ENCODE measurements at regions not wholly inside any gene's neighbourhood (a gene's known extent, or its start where the extent isn't known, plus 50 kb on each side); places are given as distances from the start of the nearest gene placed in this dataset.

DNA sequence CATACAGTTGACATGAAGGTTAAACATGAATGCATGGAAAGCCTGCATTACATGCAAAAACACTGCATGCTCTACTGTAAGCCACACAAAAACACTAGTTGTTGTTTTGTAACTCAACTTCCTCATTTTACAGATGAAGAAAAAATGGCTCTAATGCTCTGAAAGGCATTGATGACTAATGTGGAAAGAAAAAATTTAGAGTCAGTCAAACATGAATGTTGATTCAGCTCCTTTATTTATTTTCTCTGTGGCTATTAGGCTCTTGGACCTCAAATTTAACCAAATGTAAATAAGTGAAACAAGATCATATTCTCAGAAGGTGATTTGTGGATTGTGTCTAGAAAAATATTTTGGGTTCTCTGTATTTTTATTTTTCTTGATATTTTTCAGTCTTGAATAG lies 336.7 kb upstream of the ZNF717 start:
- H3K4me3 Mint-ChIP-seq = no peak overlapping the region

DNA sequence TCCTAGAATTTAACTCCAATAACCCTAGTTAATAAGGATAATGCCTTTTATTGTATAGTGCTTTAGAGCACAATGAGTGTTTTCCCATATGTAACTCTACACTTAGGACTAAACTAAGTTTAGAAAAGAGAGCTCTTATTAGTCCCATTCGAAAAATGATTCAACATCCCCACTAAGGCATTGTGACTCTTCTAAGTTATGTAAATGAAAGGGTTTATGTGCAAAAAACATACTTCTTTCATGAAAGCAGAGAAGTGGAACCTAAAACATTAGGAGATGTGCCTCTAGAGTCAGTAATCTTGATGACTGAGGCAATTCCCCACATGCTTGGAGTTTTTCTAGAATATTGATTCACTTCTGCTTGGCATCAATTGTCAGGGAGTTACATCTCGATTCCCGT lies 344.1 kb upstream of the ZNF717 start:
- Mint-ChIP-seq H3K27me3 (no peaks in the 10 kb centered on the region), H3K36me3 (ENCODE audit: low read depth) (no peaks in the 10 kb centered on the region), H3K4me3 (no peak overlapping the region), H3K27ac (no peak overlapping the region), H3K4me1 (no peaks in the 10 kb centered on the region)
- ATAC-seq = no peak
- H3K9me3 ChIP-seq (ENCODE audit: control insufficient read depth, low read length, poor library complexity, severe bottlenecking) = no peaks in the 10 kb centered on the region
- no peak for DNase-seq

More for the DNA sequence above, 336.7 kb upstream of the ZNF717 start:
- DNase-seq (no peak), ATAC-seq (no peak)
- H3K27me3 Mint-ChIP-seq = no peaks in the 10 kb centered on the region
- no peaks in the 10 kb centered on the region for H3K9me3 ChIP-seq (ENCODE audit: control insufficient read depth, low read length, poor library complexity, severe bottlenecking)
- H3K4me1 Mint-ChIP-seq = no peaks in the 10 kb centered on the region
- H3K36me3 Mint-ChIP-seq (ENCODE audit: low read depth) = no peaks in the 10 kb centered on the region
- H3K27ac Mint-ChIP-seq = no peak overlapping the region

DNA sequence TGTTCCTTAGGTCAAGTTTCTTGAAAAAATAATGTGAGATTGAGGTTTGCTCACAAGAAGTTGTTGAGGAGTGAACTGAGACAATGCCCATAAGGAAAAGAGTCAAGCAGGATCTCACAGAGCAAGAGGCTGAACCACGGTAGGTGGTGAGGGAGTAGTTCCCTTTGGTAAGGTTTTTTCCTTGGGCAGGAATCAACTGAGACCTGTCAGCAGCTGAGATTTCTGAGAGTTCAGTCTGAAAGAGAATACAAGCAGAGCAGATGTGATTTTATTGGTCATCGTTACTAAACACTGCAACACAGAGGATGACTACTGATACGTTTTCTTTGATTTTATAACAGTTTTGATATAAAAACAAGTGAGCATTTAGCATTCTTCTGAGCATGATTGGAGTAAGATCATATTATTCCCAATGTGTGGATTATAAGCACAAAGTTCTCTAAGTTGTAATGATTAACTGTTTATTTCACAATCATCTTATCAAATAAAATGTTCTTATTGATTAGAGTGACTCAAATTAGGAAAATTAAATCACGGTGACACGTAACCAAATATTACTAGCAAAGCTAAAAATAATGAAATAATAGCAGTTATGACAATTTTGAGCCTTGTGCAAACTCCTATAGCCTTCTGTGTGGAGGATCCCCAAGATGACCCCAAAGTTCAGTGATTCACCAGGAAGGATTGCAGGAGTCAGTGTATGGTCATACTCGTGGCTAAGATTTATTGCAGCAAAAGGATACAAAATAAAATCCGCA lies 346.2 kb upstream of the ZNF717 start:
- Mint-ChIP-seq H3K4me1 (no peaks in the 10 kb centered on the region), H3K36me3 (ENCODE audit: low read depth) (no peaks in the 10 kb centered on the region), H3K27me3 (no peaks in the 10 kb centered on the region), H3K4me3 (no peak overlapping the region), H3K27ac (no peak overlapping the region)
- DNase-seq (no peak), ATAC-seq (no peak)
- no peaks in the 10 kb centered on the region for H3K9me3 ChIP-seq (ENCODE audit: control insufficient read depth, low read length, poor library complexity, severe bottlenecking)

DNA sequence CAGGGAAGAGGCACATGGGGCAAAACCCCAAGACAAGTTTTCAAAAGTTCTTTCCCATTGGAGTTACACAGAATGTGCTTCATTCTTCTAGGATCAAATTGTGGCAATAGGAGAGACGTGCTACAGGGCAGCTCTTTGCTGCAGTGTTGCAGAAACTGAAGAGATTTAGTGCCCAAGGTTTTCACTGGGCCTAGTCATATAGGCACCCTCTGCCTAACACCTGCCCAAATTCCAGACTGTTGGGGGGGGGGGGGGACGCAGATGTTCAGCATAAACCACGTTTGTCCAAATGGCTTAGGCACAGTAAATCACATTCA lies 346.8 kb upstream of the ZNF717 start:
- Mint-ChIP-seq H3K36me3 (ENCODE audit: low read depth) (no peaks in the 10 kb centered on the region), H3K27ac (no peak overlapping the region), H3K27me3 (no peaks in the 10 kb centered on the region), H3K4me1 (no peaks in the 10 kb centered on the region), H3K4me3 (no peak overlapping the region)
- H3K9me3 ChIP-seq (ENCODE audit: control insufficient read depth, low read length, poor library complexity, severe bottlenecking) = no peaks in the 10 kb centered on the region
- ATAC-seq (no peak), DNase-seq (no peak)

DNA sequence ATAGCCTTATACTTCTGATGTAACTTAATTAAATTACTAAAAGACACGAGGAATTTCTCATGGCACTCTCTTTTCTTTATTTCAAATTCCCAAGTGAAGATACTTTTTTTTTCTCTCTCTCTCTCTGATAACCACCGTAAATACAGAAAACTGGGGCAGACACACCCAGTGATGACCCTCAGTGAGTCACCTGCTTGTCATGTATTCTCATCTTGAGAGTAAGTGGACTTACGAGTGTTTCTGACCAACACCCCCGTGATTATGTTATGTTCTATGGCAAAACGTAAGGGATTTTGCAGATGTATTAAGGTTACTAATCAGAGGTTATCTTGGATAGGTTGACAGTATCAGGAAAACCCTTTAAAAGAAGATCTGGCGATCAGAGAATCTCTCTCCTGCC lies 348.8 kb upstream of the ZNF717 start:
- Mint-ChIP-seq H3K36me3 (ENCODE audit: low read depth) (no peaks in the 10 kb centered on the region), H3K27ac (no peak overlapping the region), H3K4me3 (no peak overlapping the region), H3K27me3 (no peaks in the 10 kb centered on the region), H3K4me1 (no peaks in the 10 kb centered on the region)
- no peaks in the 10 kb centered on the region for H3K9me3 ChIP-seq (ENCODE audit: control insufficient read depth, low read length, poor library complexity, severe bottlenecking)
- DNase-seq = no peak
- no peak for ATAC-seq

DNA sequence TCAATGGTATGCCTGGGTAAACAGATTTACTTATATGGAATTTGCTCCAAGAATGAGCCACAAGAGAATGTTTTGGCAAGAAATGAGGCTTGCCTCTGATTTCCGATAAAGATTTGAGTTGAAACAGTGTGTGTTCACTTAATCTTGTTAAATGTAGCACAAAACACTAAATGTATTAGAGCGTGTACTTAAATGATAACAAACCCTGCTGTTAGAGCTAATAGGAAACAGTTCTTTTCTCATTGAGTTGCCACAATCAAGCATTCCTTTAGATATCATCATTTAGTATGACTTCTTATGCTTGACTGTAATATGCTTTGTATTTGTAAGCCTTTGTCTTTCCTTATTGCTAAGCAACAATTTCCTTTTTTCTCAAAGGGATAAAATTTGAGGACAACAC lies 353.6 kb upstream of the ZNF717 start:
- H3K36me3 Mint-ChIP-seq (ENCODE audit: low read depth) = no peaks in the 10 kb centered on the region
- DNase-seq (no peak), ATAC-seq (no peak)
- no peaks in the 10 kb centered on the region for H3K4me1 Mint-ChIP-seq
- H3K27me3 Mint-ChIP-seq = no peaks in the 10 kb centered on the region
- H3K27ac Mint-ChIP-seq = no peak overlapping the region
- no peaks in the 10 kb centered on the region for H3K9me3 ChIP-seq (ENCODE audit: control insufficient read depth, low read length, poor library complexity, severe bottlenecking)
- H3K4me3 Mint-ChIP-seq = no peak overlapping the region

DNA sequence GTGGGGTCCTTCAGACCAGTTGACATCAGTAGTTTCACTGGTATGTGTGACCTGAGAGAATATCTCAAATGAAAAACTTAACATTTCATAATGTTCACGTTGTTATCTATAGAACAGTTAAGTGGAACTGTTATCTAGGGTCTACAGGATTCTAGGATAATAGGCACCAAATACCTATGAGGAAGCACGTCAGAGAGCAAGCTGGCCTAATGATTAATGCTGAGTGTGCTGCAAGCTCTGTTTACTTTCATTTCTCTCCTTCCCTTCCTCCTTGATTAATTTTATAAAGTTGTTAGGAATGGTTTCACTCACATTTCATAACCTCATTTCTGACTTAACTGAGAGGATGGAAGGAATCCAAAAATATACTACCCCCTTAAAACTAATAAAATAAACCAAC lies 362.5 kb upstream of the ZNF717 start:
- H3K27ac Mint-ChIP-seq = no peak overlapping the region
- no peaks in the 10 kb centered on the region for H3K27me3 Mint-ChIP-seq
- H3K9me3 ChIP-seq (ENCODE audit: control insufficient read depth, low read length, poor library complexity, severe bottlenecking) = no peaks in the 10 kb centered on the region
- H3K36me3 Mint-ChIP-seq (ENCODE audit: low read depth) = no peaks in the 10 kb centered on the region
- H3K4me3 Mint-ChIP-seq = no peak overlapping the region
- ATAC-seq (no peak), DNase-seq (no peak)
- H3K4me1 Mint-ChIP-seq = no peaks in the 10 kb centered on the region

DNA sequence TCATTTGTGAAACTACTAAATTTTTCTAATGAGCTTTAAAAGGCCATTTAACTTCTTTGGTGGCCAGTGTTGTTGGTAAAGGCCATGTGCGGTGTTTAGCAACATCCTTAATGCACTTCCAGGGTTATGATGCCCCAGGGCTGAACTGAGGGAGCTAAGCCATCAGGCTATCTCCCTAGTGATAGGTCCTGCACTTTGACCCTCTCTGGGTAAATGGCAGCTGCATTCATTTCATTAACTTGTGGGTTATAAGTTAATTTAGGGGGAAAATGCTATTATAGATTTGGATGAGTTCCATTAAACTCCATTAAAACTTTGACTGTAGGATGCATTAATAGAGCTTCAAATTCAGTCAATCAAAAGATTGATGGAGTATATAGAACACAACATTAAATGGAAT lies 366.7 kb upstream of the ZNF717 start:
- Mint-ChIP-seq H3K36me3 (ENCODE audit: low read depth) (no peaks in the 10 kb centered on the region), H3K27me3 (no peaks in the 10 kb centered on the region), H3K4me1 (no peaks in the 10 kb centered on the region), H3K27ac (no peak overlapping the region), H3K4me3 (no peak overlapping the region)
- DNase-seq = no peak
- no peaks in the 10 kb centered on the region for H3K9me3 ChIP-seq (ENCODE audit: control insufficient read depth, low read length, poor library complexity, severe bottlenecking)
- ATAC-seq = no peak

DNA sequence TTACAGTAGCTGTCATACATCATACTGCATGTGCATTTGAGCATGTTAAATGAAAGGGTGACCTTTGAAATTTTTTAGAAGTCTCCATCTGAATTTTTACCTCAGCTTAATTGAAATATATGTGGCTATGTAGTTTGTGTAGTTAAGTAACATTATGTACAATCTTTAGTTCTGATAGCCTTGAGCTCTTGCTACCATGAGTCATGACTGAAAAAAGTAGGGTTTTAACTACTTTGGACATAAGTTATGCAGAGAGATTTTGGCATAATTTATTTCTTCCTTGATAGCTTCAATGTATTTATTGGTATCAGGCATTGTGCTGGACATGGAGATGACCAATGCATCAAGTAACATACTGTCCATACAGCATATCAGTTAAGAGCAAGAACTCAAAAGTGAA lies 376.5 kb upstream of the ZNF717 start:
- H3K4me3 Mint-ChIP-seq = no peak overlapping the region
- H3K27ac Mint-ChIP-seq = no peak overlapping the region

DNA sequence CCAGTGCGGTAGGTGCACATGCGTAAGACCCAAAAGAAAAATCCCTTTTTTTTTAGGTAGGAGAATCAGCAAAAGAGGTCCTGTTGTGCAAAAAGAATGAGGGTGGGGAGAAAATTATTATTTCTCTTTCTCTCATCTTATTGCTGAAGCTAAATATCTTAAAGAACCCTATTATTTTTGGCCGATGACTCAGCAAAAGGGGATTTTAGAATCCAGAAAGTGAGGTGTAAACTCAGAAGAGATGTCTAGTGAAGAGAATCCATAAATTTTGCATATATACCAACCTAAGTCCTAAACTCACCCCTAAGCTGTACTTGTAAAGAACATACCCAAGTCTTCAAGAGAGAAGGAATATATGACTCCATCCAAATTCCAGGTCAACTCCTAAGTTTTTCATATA lies 386.3 kb upstream of the ZNF717 start:
- H3K36me3 Mint-ChIP-seq (ENCODE audit: low read depth) = no peaks in the 10 kb centered on the region
- ATAC-seq = no peak
- H3K9me3 ChIP-seq (ENCODE audit: control insufficient read depth, low read length, poor library complexity, severe bottlenecking) = no peaks in the 10 kb centered on the region
- H3K4me1 Mint-ChIP-seq = no peaks in the 10 kb centered on the region
- H3K4me3 Mint-ChIP-seq = no peak overlapping the region
- no peak overlapping the region for H3K27ac Mint-ChIP-seq
- no peak for DNase-seq
- no peaks in the 10 kb centered on the region for H3K27me3 Mint-ChIP-seq

More for the DNA sequence above, 376.5 kb upstream of the ZNF717 start:
- DNase-seq (no peak), ATAC-seq (no peak)
- Mint-ChIP-seq H3K36me3 (ENCODE audit: low read depth) (no peaks in the 10 kb centered on the region), H3K4me1 (no peaks in the 10 kb centered on the region), H3K27me3 (no peaks in the 10 kb centered on the region)
- H3K9me3 ChIP-seq (ENCODE audit: control insufficient read depth, low read length, poor library complexity, severe bottlenecking) = no peaks in the 10 kb centered on the region

DNA sequence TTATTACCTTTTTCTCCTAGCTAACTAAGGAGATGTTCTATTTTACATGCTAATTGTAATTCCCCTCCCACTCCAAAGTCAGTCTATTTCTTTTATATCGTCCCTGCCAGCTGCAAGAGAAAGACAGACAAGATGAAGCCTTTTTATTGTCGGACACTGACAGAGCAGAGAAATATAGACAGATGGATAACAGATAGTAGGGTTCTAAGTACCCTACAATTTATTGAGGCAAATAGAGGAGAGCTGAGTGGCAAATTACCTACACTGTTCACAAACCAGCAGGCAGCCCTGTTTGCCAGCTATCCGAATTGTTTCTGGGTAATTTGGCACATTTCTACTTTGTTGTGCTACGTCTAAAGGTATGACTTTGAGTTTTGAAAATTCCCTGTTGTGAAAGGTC lies 392.3 kb upstream of the ZNF717 start:
- no peak overlapping the region for H3K27ac Mint-ChIP-seq
- no peak for ATAC-seq

DNA sequence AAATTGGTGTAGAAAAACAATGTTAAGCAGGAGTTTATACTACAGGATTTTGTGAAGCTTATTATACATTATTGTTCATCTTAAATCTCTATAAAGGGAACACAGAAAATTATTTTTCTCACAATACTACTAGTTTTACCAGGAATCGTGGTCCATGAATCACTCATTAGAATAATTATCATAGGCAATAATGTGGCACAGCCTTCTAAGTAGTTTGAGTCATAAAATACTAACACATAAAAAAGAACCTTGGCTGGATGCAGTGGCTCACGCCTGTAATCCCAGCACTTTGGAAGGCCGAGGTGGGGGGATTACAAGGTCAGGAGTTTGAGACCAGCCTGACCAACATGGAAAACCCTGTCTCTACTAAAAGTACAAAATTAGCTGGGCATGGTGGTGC lies 393.1 kb upstream of the ZNF717 start:
- DNase-seq = no peak
- H3K9me3 ChIP-seq (ENCODE audit: control insufficient read depth, low read length, poor library complexity, severe bottlenecking) = no peaks in the 10 kb centered on the region
- no peaks in the 10 kb centered on the region for H3K36me3 Mint-ChIP-seq (ENCODE audit: low read depth)
- no peak overlapping the region for H3K27ac Mint-ChIP-seq
- H3K4me1 Mint-ChIP-seq = no peaks in the 10 kb centered on the region
- H3K27me3 Mint-ChIP-seq = no peaks in the 10 kb centered on the region
- no peak for ATAC-seq
- no peak overlapping the region for H3K4me3 Mint-ChIP-seq

More for the DNA sequence above, 392.3 kb upstream of the ZNF717 start:
- DNase-seq = no peak
- no peak overlapping the region for H3K4me3 Mint-ChIP-seq
- H3K36me3 Mint-ChIP-seq (ENCODE audit: low read depth) = no peaks in the 10 kb centered on the region
- H3K9me3 ChIP-seq (ENCODE audit: control insufficient read depth, low read length, poor library complexity, severe bottlenecking) = no peaks in the 10 kb centered on the region
- H3K4me1 Mint-ChIP-seq = no peaks in the 10 kb centered on the region
- H3K27me3 Mint-ChIP-seq = no peaks in the 10 kb centered on the region

DNA sequence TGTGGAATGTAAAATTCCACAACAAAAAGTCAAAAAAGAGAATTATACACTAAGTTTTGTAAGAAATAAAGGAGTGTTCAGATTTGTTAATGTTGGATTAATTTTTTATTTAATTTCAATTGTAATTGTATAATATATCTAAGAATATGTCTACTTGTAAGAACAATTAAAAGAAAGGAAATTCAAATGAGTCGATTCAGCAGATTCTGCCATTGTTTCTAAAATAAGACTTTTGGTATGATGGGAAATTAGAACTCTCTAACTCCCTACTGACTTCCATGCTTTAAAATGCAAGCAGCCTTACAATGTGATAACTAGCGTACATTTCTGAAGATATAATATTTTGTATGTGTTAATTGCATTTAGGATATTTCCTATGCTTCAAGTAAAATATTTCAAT lies 395.9 kb upstream of the ZNF717 start:
- no peak overlapping the region for H3K27ac Mint-ChIP-seq
- DNase-seq = no peak
- no peaks in the 10 kb centered on the region for H3K27me3 Mint-ChIP-seq
- no peaks in the 10 kb centered on the region for H3K4me1 Mint-ChIP-seq
- no peak for ATAC-seq
- H3K9me3 ChIP-seq (ENCODE audit: control insufficient read depth, low read length, poor library complexity, severe bottlenecking) = no peaks in the 10 kb centered on the region
- no peak overlapping the region for H3K4me3 Mint-ChIP-seq
- H3K36me3 Mint-ChIP-seq (ENCODE audit: low read depth) = no peaks in the 10 kb centered on the region

DNA sequence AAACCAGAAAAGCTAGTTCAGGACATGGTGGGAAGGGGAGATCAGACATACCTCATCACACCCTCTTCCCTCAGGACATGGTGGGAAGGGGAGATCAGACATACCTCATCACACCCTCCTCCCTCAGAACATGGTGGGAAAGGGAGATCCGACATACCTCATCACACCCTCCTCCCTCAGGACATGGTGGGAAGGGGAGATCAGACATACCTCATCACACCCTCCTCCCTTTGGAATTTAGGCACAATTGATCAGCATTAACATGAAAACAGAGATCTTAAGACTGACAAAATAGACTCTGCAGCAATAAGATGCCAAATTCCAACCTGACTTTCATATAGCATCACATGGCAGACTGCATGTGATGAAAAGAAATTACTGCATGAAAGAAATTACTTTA lies 412.7 kb upstream of the ZNF717 start:
- Mint-ChIP-seq H3K36me3 (ENCODE audit: low read depth) (no peaks in the 10 kb centered on the region), H3K4me1 (no peaks in the 10 kb centered on the region), H3K4me3 (no peak overlapping the region), H3K27me3 (no peaks in the 10 kb centered on the region), H3K27ac (no peak overlapping the region)
- peaks cover 2% of the 10 kb centered on the region for H3K9me3 ChIP-seq (ENCODE audit: control insufficient read depth, low read length, poor library complexity, severe bottlenecking)
- no peak for ATAC-seq
- DNase-seq = no peak
